Vagina (tissue), 2 donors: ENCODE measurements at regions not wholly inside any gene's neighbourhood (a gene's known extent, or its start where the extent isn't known, plus 50 kb on each side); places are given as distances from the start of the nearest gene placed in this dataset.
"Not testable (repeated sequence)": the region's sequence is repeated elsewhere in the genome, so short reads cannot be mapped to it uniquely, and the experiment has no call there.

ENCODE experiments used
- DNase-seq, 2 donors: peaks; one replicate each; pipeline ENCODE4 v3.0.0-alpha.2; 2017; ENCODE audit errors: extremely low spot score in 2 of 2
- H3K27ac ChIP-seq: fragments of 200-600 bp; sonication (generic); one replicate; pipeline ENCODE4 v1.5.1; 2019
- H3K27me3 ChIP-seq: fragments of 200-600 bp; sonication (generic); one replicate; pipeline ENCODE4 v1.5.1; 2019
- H3K36me3 ChIP-seq, 2 donors: fragments of 200-600 bp; sonication (generic); one replicate each; pipeline ENCODE4 v1.5.1; 2017 to 2019
- H3K4me1 ChIP-seq: fragments of 200-600 bp; sonication (generic); one replicate; pipeline ENCODE4 v1.5.1; 2019
- H3K4me3 ChIP-seq, 2 donors: fragments of 200-600 bp; sonication (generic); 1 replicate in 1 of 2; 2 replicates in 1 of 2; pipeline ENCODE4 v1.5.1; 2016 to 2019
- H3K9me3 ChIP-seq: fragments of 200-600 bp; sonication (generic); one replicate; pipeline ENCODE4 v1.5.1; 2019
- POLR2A ChIP-seq, 2 donors: fragments of 450-650 bp; IDR thresholded peaks; one replicate each; pipeline ENCODE4 v1.6.1; 2017; ENCODE audit warnings: antibody characterized with exemption in 2 of 2, mild to moderate bottlenecking in 2 of 2, moderate library complexity in 2 of 2
- POLR2AphosphoS5 ChIP-seq, 2 donors: sonication (generic); formaldehyde crosslinking; IDR thresholded peaks; one replicate each; pipeline ENCODE4 v1.9.0; 2017; ENCODE audit warnings: antibody characterized with exemption in 2 of 2, mild to moderate bottlenecking in 2 of 2, low read depth in 1 of 2; ENCODE audit not compliant: insufficient read depth in 1 of 2
- intact Hi-C: fragments of 100-400 bp; cut with DNase I; formaldehyde crosslinking; loops from one replicate; pipeline ENCODE4 v1.15.1; 2023
- TF ChIP-seq, protein P1 (sequence below), 3 experiments: fragments of 450-650 bp in 2 of 3; fragments of 200-600 bp in 1 of 3; sonication (generic) in 1 of 3; IDR thresholded peaks; one replicate each; pipeline ENCODE4 v1.5.1; 2017 to 2019; ENCODE audit warnings: antibody characterized with exemption in 3 of 3, mild to moderate bottlenecking in 2 of 3, moderate library complexity in 2 of 3

DNA sequence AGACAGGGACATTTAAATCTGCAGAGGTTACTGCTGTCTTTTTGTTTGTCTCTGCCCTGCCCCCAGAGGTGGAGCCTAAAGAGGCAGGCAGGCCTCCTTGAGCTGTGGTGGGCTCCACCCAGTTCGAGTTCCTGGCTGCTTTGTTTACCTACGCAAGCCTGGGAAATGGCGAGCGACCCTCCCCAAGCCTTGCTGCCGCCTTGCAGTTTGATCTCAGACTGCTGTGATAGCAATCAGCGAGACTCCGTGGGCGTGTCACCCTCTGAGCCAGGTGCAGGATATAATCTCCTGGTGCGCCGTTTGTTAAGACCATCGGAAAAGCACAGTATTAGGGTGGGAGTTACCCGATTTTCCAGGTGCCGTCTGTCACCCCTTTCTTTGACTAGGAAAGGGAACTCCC lies 93.3 kb downstream of the ANKRD30BL start:
- H3K27me3 ChIP-seq, H3K4me3 ChIP-seq, H3K4me1 ChIP-seq, intact Hi-C loops, H3K27ac ChIP-seq, H3K9me3 ChIP-seq, H3K36me3 ChIP-seq, DNase-seq: not testable (repeated sequence)

DNA sequence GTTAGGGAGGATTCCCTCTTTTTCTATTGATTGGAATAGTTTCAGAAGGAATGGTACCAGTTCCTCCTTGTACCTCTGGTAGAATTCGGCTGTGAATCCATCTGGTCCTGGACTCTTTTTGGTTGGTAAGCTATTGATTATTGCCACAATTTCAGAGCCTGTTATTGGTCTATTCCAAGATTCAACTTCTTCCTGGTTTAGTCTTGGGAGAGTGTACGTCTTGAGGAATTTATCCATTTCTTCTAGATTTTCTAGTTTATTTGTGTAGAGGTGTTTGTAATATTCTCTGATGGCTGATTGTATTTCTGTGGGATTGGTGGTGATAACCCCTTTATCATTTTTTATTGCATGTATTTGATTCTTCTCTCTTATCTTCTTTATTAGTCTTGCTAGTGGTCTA lies 96.4 kb downstream of the ANKRD30BL start:
- H3K4me3 ChIP-seq, H3K4me1 ChIP-seq, intact Hi-C loops, H3K27ac ChIP-seq, H3K9me3 ChIP-seq, H3K27me3 ChIP-seq, H3K36me3 ChIP-seq, DNase-seq: not testable (repeated sequence)

DNA sequence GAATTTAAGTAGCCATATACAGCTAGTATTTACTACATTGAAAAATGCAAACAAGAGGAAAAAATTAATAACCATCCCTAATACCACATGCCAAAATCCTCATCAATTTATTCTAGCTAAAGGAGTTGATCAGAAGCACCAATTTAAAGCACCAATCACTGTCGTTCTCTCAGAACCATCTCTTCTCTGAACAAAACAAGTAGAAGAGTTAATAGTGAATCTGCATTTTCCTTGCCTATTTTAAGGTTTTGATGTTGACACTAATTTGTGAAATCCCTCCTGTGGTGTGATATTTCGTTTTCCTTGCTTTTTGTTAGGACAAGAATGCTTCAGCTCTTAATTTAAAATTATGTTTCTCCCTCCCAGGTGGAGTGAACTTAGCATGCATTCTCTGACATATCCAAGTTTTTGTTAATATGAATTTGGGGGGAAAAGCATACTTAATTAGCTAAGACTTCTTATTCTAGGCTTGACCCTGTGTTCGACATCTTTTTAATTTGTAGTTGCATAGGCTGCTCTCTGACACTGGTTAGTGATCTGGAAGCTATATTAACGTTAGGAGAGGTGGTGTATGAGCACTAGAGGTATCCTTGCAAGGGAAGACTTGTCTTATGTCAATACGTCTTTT lies 122.0 kb downstream of the ANKRD30BL start:
- H3K4me3 ChIP-seq, H3K36me3 ChIP-seq, intact Hi-C loops, DNase-seq, H3K9me3 ChIP-seq, H3K4me1 ChIP-seq, H3K27me3 ChIP-seq, H3K27ac ChIP-seq: not testable (repeated sequence)

DNA sequence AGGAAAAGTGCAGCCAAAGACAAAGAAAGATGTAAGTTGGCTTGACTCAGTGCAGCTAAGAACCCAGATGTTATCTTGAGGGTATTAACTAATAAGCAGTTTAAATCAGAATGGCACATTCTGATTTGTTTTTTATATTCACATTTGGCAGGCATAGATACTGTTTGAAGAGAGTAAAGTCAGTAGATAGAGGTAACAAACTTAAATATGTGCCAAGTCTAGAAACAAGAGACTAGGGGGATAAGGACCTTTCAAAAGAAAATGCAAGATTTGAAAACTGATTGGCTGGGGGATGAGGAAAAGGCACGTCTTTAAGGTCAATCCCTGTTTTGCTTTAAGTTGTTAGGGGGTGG lies 122.9 kb downstream of the ANKRD30BL start:
- H3K9me3 ChIP-seq, intact Hi-C loops, H3K4me1 ChIP-seq, H3K27me3 ChIP-seq, H3K27ac ChIP-seq, DNase-seq, H3K36me3 ChIP-seq: not testable (repeated sequence)
- peak overlapping the region; percentile 25 to 46 for H3K4me3 ChIP-seq

DNA sequence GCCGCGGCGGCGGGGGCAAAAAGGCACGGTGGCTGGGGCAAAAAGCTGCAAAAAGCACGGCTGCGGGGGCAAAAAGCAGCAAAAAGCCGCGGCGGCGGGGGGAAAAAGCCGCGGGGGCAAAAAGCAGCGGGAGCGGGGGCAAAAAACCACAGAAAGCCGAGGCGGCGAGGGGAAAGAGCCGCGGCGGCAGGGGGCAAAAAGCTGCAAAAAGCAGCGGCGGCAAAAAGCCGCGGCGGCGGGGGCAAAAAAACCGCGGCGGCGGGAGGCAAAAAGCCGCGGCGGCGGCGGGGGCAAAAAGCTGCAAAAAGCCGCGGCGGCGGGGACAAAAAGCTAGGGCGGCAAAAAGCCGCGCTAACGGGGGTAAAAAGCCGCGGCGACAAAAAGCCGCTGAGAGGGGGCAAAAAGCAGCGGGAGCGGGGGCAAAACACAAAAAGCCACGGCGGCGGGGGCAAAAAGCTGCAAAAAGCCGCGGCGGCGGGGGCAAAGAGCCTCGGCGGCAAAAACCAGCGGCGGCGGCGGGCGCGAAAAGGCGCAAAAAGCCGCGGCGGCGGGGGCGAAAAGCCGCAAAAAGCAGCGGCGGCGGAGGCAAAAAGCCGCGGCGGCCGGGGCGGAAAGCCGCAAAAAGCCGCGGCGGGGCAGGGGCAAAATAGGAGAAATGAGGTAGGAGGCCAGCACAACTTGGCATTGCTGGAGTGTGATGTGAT lies 123.4 kb downstream of the ANKRD30BL start:
- H3K9me3 ChIP-seq = no peaks in the 10 kb centered on the region
- peak overlapping the region; percentile 25 to 46 for H3K4me3 ChIP-seq
- H3K4me1 ChIP-seq = peaks cover 6% of the 10 kb centered on the region
- H3K27me3 ChIP-seq = no peaks in the 10 kb centered on the region
- DNase-seq = no peak
- H3K36me3 ChIP-seq = no peaks in the 10 kb centered on the region
- intact Hi-C loops = no loop called here
- TF ChIP-seq, protein P1, sequence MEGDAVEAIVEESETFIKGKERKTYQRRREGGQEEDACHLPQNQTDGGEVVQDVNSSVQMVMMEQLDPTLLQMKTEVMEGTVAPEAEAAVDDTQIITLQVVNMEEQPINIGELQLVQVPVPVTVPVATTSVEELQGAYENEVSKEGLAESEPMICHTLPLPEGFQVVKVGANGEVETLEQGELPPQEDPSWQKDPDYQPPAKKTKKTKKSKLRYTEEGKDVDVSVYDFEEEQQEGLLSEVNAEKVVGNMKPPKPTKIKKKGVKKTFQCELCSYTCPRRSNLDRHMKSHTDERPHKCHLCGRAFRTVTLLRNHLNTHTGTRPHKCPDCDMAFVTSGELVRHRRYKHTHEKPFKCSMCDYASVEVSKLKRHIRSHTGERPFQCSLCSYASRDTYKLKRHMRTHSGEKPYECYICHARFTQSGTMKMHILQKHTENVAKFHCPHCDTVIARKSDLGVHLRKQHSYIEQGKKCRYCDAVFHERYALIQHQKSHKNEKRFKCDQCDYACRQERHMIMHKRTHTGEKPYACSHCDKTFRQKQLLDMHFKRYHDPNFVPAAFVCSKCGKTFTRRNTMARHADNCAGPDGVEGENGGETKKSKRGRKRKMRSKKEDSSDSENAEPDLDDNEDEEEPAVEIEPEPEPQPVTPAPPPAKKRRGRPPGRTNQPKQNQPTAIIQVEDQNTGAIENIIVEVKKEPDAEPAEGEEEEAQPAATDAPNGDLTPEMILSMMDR (IDR thresholded peaks at IDR 0.05) = no peak
- H3K27ac ChIP-seq = no peak overlapping the region

DNA sequence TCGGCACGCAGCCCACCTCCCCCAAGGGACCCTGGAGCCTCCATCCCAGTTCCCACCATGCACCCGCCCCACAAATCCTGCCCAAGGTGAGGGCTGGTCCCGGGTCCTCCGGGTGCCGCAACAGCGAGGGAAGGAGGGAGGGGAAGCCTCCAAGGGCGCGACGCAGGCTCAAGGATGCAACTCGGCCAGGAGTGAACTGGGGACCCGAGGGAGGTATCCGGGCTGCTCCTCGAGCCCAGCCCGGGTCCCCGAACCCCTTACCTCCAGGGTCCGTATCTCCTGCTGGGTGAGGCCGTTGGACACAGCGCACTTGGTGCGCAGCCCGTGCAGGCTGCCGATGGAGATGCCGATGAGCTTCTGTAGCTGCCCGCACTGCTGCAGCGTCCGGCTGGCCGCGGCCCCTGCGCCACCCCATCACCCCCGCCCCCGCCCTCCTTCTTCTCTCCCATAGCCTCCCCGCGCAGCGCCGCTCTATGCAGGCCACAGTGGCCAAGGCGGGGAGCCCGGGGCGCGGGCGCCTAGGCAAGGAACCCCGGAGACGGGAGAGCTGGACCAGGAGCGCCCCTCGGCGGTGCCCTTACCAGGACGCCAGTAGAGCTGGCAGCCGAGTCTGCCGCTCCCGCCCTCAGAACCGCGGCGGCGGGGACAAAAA lies 124.1 kb downstream of the ANKRD30BL start:
- TF ChIP-seq POLR2AphosphoS5 (IDR thresholded peaks at IDR 0.05; ENCODE audit: insufficient read depth in 1 of 2, low read depth in 1 of 2) = no peak
- TF ChIP-seq, protein P1 (IDR thresholded peaks at IDR 0.05) = no peak
- no peak for TF ChIP-seq POLR2A (IDR thresholded peaks at IDR 0.05)
- Histone ChIP-seq H3K4me3 (peak overlapping the region; percentile 25 to 46), H3K27ac (no peak overlapping the region), H3K36me3 (no peaks in the 10 kb centered on the region), H3K4me1 (peaks cover 6% of the 10 kb centered on the region), H3K27me3 (no peaks in the 10 kb centered on the region), H3K9me3 (no peaks in the 10 kb centered on the region)
- DNase-seq = no peak
- intact Hi-C loops = no loop called here

DNA sequence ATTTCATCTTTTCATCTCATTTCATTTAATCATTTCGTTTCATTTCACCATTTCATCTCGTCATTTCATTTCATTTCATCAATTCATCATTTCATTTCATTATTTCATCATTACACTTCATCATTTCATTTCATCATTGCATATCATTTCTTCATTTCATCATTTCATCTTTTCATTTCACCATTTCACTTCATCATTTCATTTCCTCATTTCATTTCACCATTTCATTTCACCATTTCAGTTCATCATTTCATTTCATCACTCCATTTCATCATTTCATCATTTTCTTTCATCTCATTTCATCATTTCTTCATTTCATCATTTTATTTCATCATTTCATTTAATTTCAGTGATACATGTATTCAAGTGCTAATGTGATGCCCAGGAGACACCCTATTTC lies 127.1 kb downstream of the ANKRD30BL start:
- no peak for TF ChIP-seq POLR2AphosphoS5 (IDR thresholded peaks at IDR 0.05; ENCODE audit: insufficient read depth in 1 of 2, low read depth in 1 of 2)
- no peak for TF ChIP-seq POLR2A (IDR thresholded peaks at IDR 0.05)
- TF ChIP-seq, protein P1 (IDR thresholded peaks at IDR 0.05) = no peak
- intact Hi-C loops = no loop called here
- Histone ChIP-seq H3K4me1 (peaks cover 6% of the 10 kb centered on the region), H3K9me3 (no peaks in the 10 kb centered on the region), H3K4me3 (no peak overlapping the region), H3K36me3 (no peaks in the 10 kb centered on the region), H3K27me3 (no peaks in the 10 kb centered on the region), H3K27ac (no peak overlapping the region)
- no peak for DNase-seq
